Naive B cell (primary cell): ENCODE measurements at regions not wholly inside any gene's neighbourhood (a gene's known extent, or its start where the extent isn't known, plus 50 kb on each side); places are given as distances from the start of the nearest gene placed in this dataset.
"Not testable (repeated sequence)": the region's sequence is repeated elsewhere in the genome, so short reads cannot be mapped to it uniquely, and the experiment has no call there.

Experiments used
- ATAC-seq, 2 donors: fragments of 150-1000 bp; cut with Tn5 transposase; 2 replicates each; pipeline ENCODE4 v1.10.0; 2021; ENCODE audit warnings: low read depth in 2 of 2, mild to moderate bottlenecking in 2 of 2, moderate library complexity in 2 of 2
- DNase-seq: peaks from one replicate; pipeline ENCODE4 v3.0.0; 2022
- H3K27ac Mint-ChIP-seq, 6 donors: one replicate each; pipeline ENCODE4 v1.8.0; 2020 to 2022; ENCODE audit warnings: mild to moderate bottlenecking in 6 of 6, mixed read lengths in 6 of 6, moderate library complexity in 5 of 6, inconsistent platforms in 2 of 6
- H3K27me3 Mint-ChIP-seq, 3 donors: one replicate each; pipeline ENCODE4 v1.8.0; 2021 to 2022; ENCODE audit warnings: mixed read lengths in 3 of 3, mild to moderate bottlenecking in 1 of 3
- H3K36me3 Mint-ChIP-seq, 2 donors: one replicate each; pipeline ENCODE4 v1.8.0; 2020 to 2022; ENCODE audit warnings: mixed read lengths in 2 of 2, inconsistent platforms in 1 of 2, mild to moderate bottlenecking in 1 of 2
- H3K4me1 Mint-ChIP-seq, 3 donors: one replicate each; pipeline ENCODE4 v1.8.0; 2020 to 2022; ENCODE audit warnings: mixed read lengths in 3 of 3, inconsistent platforms in 1 of 3, mild to moderate bottlenecking in 1 of 3, moderate library complexity in 1 of 3
- H3K4me3 Mint-ChIP-seq, 8 donors: one replicate each; pipeline ENCODE4 v1.8.0; 2020 to 2022; ENCODE audit warnings: mild to moderate bottlenecking in 8 of 8, mixed read lengths in 8 of 8, moderate library complexity in 8 of 8, inconsistent platforms in 2 of 8
- H3K9me3 Mint-ChIP-seq, 7 donors: one replicate each; pipeline ENCODE4 v1.8.0; 2020 to 2022; ENCODE audit warnings: mixed read lengths in 7 of 7, mild to moderate bottlenecking in 5 of 7, inconsistent platforms in 2 of 7, moderate library complexity in 1 of 7

- Mint-ChIP-seq H3K4me1 (no peaks in the 10 kb centered on the region), H3K36me3 (no peaks in the 10 kb centered on the region), H3K9me3 (peaks cover 4 to 16% (median 7%) of the 10 kb centered on the region in 7 donors), H3K27me3 (no peaks in the 10 kb centered on the region), H3K27ac (peak overlapping the region in 1 of 6 donors; percentile 21), H3K4me3 (no peak overlapping the region)
- ATAC-seq (no peak), DNase-seq (no peak)
Observed at GRCh38 chr3:26920646-26921478, 298.3 kb downstream of the LRRC3B start.

- ATAC-seq (no peak), DNase-seq (no peak)
- Mint-ChIP-seq H3K27me3 (no peaks in the 10 kb centered on the region), H3K27ac (no peak overlapping the region), H3K4me1 (no peaks in the 10 kb centered on the region), H3K36me3 (no peaks in the 10 kb centered on the region), H3K9me3 (peaks cover 0 to 9% (median 4%) of the 10 kb centered on the region in 7 donors), H3K4me3 (no peak overlapping the region)
Observed at GRCh38 chr3:26931896-26932295, 309.3 kb downstream of the LRRC3B start.

- no peaks in the 10 kb centered on the region for H3K36me3 Mint-ChIP-seq
- no peak overlapping the region for H3K27ac Mint-ChIP-seq
Observed at GRCh38 chr3:26932752-26933151, 310.2 kb downstream of the LRRC3B start.

GRCh38 chr3:26945480-26945879 lies 322.9 kb downstream of the LRRC3B start:
- H3K36me3 Mint-ChIP-seq, ATAC-seq, DNase-seq, H3K27me3 Mint-ChIP-seq, H3K4me3 Mint-ChIP-seq, H3K4me1 Mint-ChIP-seq: not testable (repeated sequence)
- Mint-ChIP-seq H3K9me3 (peaks cover 6 to 27% (median 9%) of the 10 kb centered on the region in 7 donors), H3K27ac (peak overlapping the region in 1 of 6 donors; percentile 58)

More at GRCh38 chr3:26932752-26933151, 310.2 kb downstream of the LRRC3B start:
- ATAC-seq: no peak
- no peaks in the 10 kb centered on the region for H3K4me1 Mint-ChIP-seq
- no peak for DNase-seq
- H3K4me3 Mint-ChIP-seq: no peak overlapping the region
- no peaks in the 10 kb centered on the region for H3K27me3 Mint-ChIP-seq
- H3K9me3 Mint-ChIP-seq: peaks cover 0 to 10% (median 4%) of the 10 kb centered on the region in 7 donors

GRCh38 chr3:26960382-26960781 lies 337.8 kb downstream of the LRRC3B start:
- peaks cover 1 to 13% (median 7%) of the 10 kb centered on the region in 7 donors for H3K9me3 Mint-ChIP-seq
- H3K4me1 Mint-ChIP-seq: no peaks in the 10 kb centered on the region
- H3K36me3 Mint-ChIP-seq: no peaks in the 10 kb centered on the region
- no peak overlapping the region for H3K4me3 Mint-ChIP-seq
- no peak for DNase-seq
- no peaks in the 10 kb centered on the region for H3K27me3 Mint-ChIP-seq
- no peak for ATAC-seq
- no peak overlapping the region for H3K27ac Mint-ChIP-seq

GRCh38 chr3:26962492-26963360 lies 340.2 kb downstream of the LRRC3B start:
- no peak for ATAC-seq
- H3K4me3 Mint-ChIP-seq: no peak overlapping the region
- no peaks in the 10 kb centered on the region for H3K36me3 Mint-ChIP-seq
- DNase-seq: no peak
- H3K4me1 Mint-ChIP-seq: no peaks in the 10 kb centered on the region
- no peaks in the 10 kb centered on the region for H3K27me3 Mint-ChIP-seq
- H3K9me3 Mint-ChIP-seq: peaks cover 2 to 10% (median 4%) of the 10 kb centered on the region in 7 donors
- H3K27ac Mint-ChIP-seq: no peak overlapping the region

- no peaks in the 10 kb centered on the region for H3K36me3 Mint-ChIP-seq
- DNase-seq: no peak
- H3K9me3 Mint-ChIP-seq: peaks cover 1 to 6% (median 4%) of the 10 kb centered on the region in 7 donors
Observed at GRCh38 chr3:26963361-26963743, 340.8 kb downstream of the LRRC3B start.

GRCh38 chr3:26964313-26964712 lies 341.7 kb downstream of the LRRC3B start:
- Mint-ChIP-seq H3K27ac (no peak overlapping the region), H3K9me3 (peaks cover 0 to 5% (median 4%) of the 10 kb centered on the region in 7 donors), H3K4me3 (no peak overlapping the region), H3K4me1 (no peaks in the 10 kb centered on the region), H3K27me3 (no peaks in the 10 kb centered on the region), H3K36me3 (no peaks in the 10 kb centered on the region)
- no peak for DNase-seq
- no peak for ATAC-seq

More at GRCh38 chr3:26963361-26963743, 340.8 kb downstream of the LRRC3B start:
- no peaks in the 10 kb centered on the region for H3K4me1 Mint-ChIP-seq
- ATAC-seq: no peak
- H3K27me3 Mint-ChIP-seq: no peaks in the 10 kb centered on the region
- no peak overlapping the region for H3K27ac Mint-ChIP-seq
- H3K4me3 Mint-ChIP-seq: no peak overlapping the region

- Mint-ChIP-seq H3K4me3 (no peak overlapping the region), H3K27ac (no peak overlapping the region), H3K27me3 (no peaks in the 10 kb centered on the region), H3K36me3 (no peaks in the 10 kb centered on the region), H3K4me1 (no peaks in the 10 kb centered on the region), H3K9me3 (peaks cover 0 to 5% (median 4%) of the 10 kb centered on the region in 7 donors)
- DNase-seq (no peak), ATAC-seq (no peak)
Observed at GRCh38 chr3:26964836-26965235, 342.3 kb downstream of the LRRC3B start.

GRCh38 chr3:26967501-26967900 lies 344.9 kb downstream of the LRRC3B start:
- no peaks in the 10 kb centered on the region for H3K4me1 Mint-ChIP-seq
- H3K9me3 Mint-ChIP-seq: peaks cover 0 to 5% (median 3%) of the 10 kb centered on the region in 7 donors
- no peak overlapping the region for H3K4me3 Mint-ChIP-seq
- ATAC-seq: no peak
- no peaks in the 10 kb centered on the region for H3K27me3 Mint-ChIP-seq
- no peak overlapping the region for H3K27ac Mint-ChIP-seq
- no peak for DNase-seq
- H3K36me3 Mint-ChIP-seq: no peaks in the 10 kb centered on the region

GRCh38 chr3:26984416-26985390 lies 362.1 kb downstream of the LRRC3B start:
- Mint-ChIP-seq H3K9me3 (peaks cover 0 to 6% (median 2%) of the 10 kb centered on the region in 7 donors), H3K27ac (no peak overlapping the region), H3K4me1 (no peaks in the 10 kb centered on the region), H3K36me3 (no peaks in the 10 kb centered on the region), H3K4me3 (no peak overlapping the region), H3K27me3 (no peaks in the 10 kb centered on the region)
- DNase-seq: no peak
- ATAC-seq: no peak

- no peak overlapping the region for H3K4me3 Mint-ChIP-seq
Observed at GRCh38 chr3:26989037-26989436, 366.5 kb downstream of the LRRC3B start.

GRCh38 chr3:26997226-26997625 lies 372.0 kb downstream of the NEK10 start:
- no peaks in the 10 kb centered on the region for H3K36me3 Mint-ChIP-seq
- no peak for ATAC-seq
- no peaks in the 10 kb centered on the region for H3K4me1 Mint-ChIP-seq
- H3K27ac Mint-ChIP-seq: no peak overlapping the region
- peaks cover 6 to 15% (median 9%) of the 10 kb centered on the region in 7 donors for H3K9me3 Mint-ChIP-seq
- H3K27me3 Mint-ChIP-seq: no peaks in the 10 kb centered on the region
- no peak for DNase-seq
- H3K4me3 Mint-ChIP-seq: no peak overlapping the region

More at GRCh38 chr3:26989037-26989436, 366.5 kb downstream of the LRRC3B start:
- no peaks in the 10 kb centered on the region for H3K4me1 Mint-ChIP-seq
- DNase-seq (no peak), ATAC-seq (no peak)
- H3K36me3 Mint-ChIP-seq: no peaks in the 10 kb centered on the region
- no peak overlapping the region for H3K27ac Mint-ChIP-seq
- H3K27me3 Mint-ChIP-seq: no peaks in the 10 kb centered on the region
- peaks cover 4 to 10% (median 8%) of the 10 kb centered on the region in 7 donors for H3K9me3 Mint-ChIP-seq
